Endodermal cell (in vitro differentiated cells): ENCODE measurements at regions not wholly inside any gene's neighbourhood (a gene's known extent, or its start where the extent isn't known, plus 50 kb on each side); places are given as distances from the start of the nearest gene placed in this dataset.

Experiments
- DNase-seq: peaks from one replicate; pipeline ENCODE4 v3.0.0-alpha.2; 2017
- H3K27ac ChIP-seq: 2 replicates; pipeline ENCODE4 v1.5.1; 2013; ENCODE audit warnings: mild to moderate bottlenecking, low read depth, low read length, moderate library complexity
- H3K27me3 ChIP-seq: 2 replicates; pipeline ENCODE4 v1.6.1; 2013; ENCODE audit warnings: mild to moderate bottlenecking, low read length, moderate library complexity; ENCODE audit not compliant: insufficient read depth, control insufficient read depth, poor library complexity, severe bottlenecking
- H3K36me3 ChIP-seq: 2 replicates; pipeline ENCODE4 v1.7.0; 2013; ENCODE audit warnings: mild to moderate bottlenecking, low read length, moderate library complexity; ENCODE audit not compliant: control insufficient read depth, insufficient read depth
- H3K4me1 ChIP-seq: one replicate; pipeline ENCODE4 v1.7.0; 2013; ENCODE audit warnings: low read length; ENCODE audit not compliant: control insufficient read depth, insufficient read depth
- H3K4me3 ChIP-seq: 2 replicates; pipeline ENCODE4 v1.5.1; 2013; ENCODE audit warnings: mild to moderate bottlenecking, low read length, moderate library complexity
- H3K9ac ChIP-seq: 2 replicates; pipeline ENCODE4 v1.6.1; 2013; ENCODE audit warnings: mild to moderate bottlenecking, low read length, moderate library complexity; ENCODE audit not compliant: poor library complexity, severe bottlenecking; ENCODE audit errors: extremely low read depth
- H3K9me3 ChIP-seq: 2 replicates; pipeline ENCODE4 v1.6.1; 2013; ENCODE audit warnings: mild to moderate bottlenecking, low read length, moderate library complexity; ENCODE audit not compliant: control insufficient read depth
- H3K27ac Mint-ChIP-seq: 2 replicates; pipeline ENCODE4 v1.8.0; 2020; ENCODE audit warnings: mixed read lengths
- H3K27me3 Mint-ChIP-seq: 2 replicates; pipeline ENCODE4 v1.8.0; 2021; ENCODE audit warnings: mild to moderate bottlenecking, mixed read lengths; ENCODE audit not compliant: insufficient read depth
- H3K36me3 Mint-ChIP-seq: 2 replicates; pipeline ENCODE4 v1.8.0; 2020; ENCODE audit warnings: low read depth, mixed read lengths
- H3K4me1 Mint-ChIP-seq: 2 replicates; pipeline ENCODE4 v1.8.0; 2020; ENCODE audit warnings: mixed read lengths
- H3K4me3 Mint-ChIP-seq: 2 replicates; pipeline ENCODE4 v1.8.0; 2020; ENCODE audit warnings: mild to moderate bottlenecking, moderate library complexity, mixed read lengths
- H3K9me3 Mint-ChIP-seq: 2 replicates; pipeline ENCODE4 v1.8.0; 2020; ENCODE audit warnings: mild to moderate bottlenecking, mixed read lengths
- CTCF ChIP-seq: fragments of 200-600 bp; sonication (generic); conservative IDR thresholded peaks from 2 replicates; pipeline ENCODE4 v1.5.0; 2021; ENCODE audit warnings: antibody characterized with exemption, mild to moderate bottlenecking
- WGBS, 2 experiments: methylation state at CpG; one replicate each; pipeline versions ENCODE4 v1.1.5 to v1.1.7; 2013; ENCODE audit warnings: missing lambda C conversion rate in 2 of 2, mixed read lengths in 1 of 2; ENCODE audit not compliant: insufficient coverage in 1 of 2, insufficient read length in 1 of 2; 5-methylcytosine and 5-hydroxymethylcytosine counted together

GRCh38 chr6:121917834-121918559 is 481.5 kb upstream of the HSF2 start:
- no peak overlapping the region for H3K9ac ChIP-seq
- no peaks in the 10 kb centered on the region for H3K9me3 Mint-ChIP-seq
- H3K27ac ChIP-seq, result no peak overlapping the region
- 82% methylated on average over 1 of the region's 1 CpG; no CpG with 5 or more reads in 1 of the 2 experiments for WGBS, 2 experiments
- H3K9me3 ChIP-seq, result no peaks in the 10 kb centered on the region
- H3K4me1 Mint-ChIP-seq, result peaks cover 5% of the 10 kb centered on the region
- H3K36me3 Mint-ChIP-seq, result no peaks in the 10 kb centered on the region
- H3K27me3 Mint-ChIP-seq, result no peaks in the 10 kb centered on the region
- no peak overlapping the region for H3K4me3 Mint-ChIP-seq
- H3K27ac Mint-ChIP-seq, result peak overlapping the region; percentile 8
- TF ChIP-seq CTCF, result no peak
- H3K4me1 ChIP-seq, result no peaks in the 10 kb centered on the region
- no peak for DNase-seq
- H3K36me3 ChIP-seq, result no peaks in the 10 kb centered on the region
- H3K4me3 ChIP-seq, result no peak overlapping the region
- H3K27me3 ChIP-seq, result no peaks in the 10 kb centered on the region

- no peaks in the 10 kb centered on the region for H3K4me1 ChIP-seq
- Mint-ChIP-seq H3K4me3 (no peak overlapping the region), H3K27me3 (no peaks in the 10 kb centered on the region), H3K36me3 (no peaks in the 10 kb centered on the region), H3K9me3 (no peaks in the 10 kb centered on the region), H3K4me1 (peaks cover 5% of the 10 kb centered on the region), H3K27ac (no peak overlapping the region)
- 90% methylated on average over 6 of the region's 6 CpGs; no CpG with 5 or more reads in 1 of the 2 experiments for WGBS, 2 experiments
- H3K27ac ChIP-seq, result no peak overlapping the region
- DNase-seq, result no peak
- no peaks in the 10 kb centered on the region for H3K9me3 ChIP-seq
- no peaks in the 10 kb centered on the region for H3K36me3 ChIP-seq
- no peak overlapping the region for H3K4me3 ChIP-seq
- TF ChIP-seq CTCF, result peak; percentile 47
- H3K27me3 ChIP-seq, result no peaks in the 10 kb centered on the region
- H3K9ac ChIP-seq, result no peak overlapping the region
These were observed 478.8 kb upstream of the HSF2 start for GRCh38 chr6:121920616-121921015.

- no peaks in the 10 kb centered on the region for H3K27me3 Mint-ChIP-seq
- H3K36me3 ChIP-seq, result no peaks in the 10 kb centered on the region
- H3K9me3 Mint-ChIP-seq, result no peaks in the 10 kb centered on the region
- no peaks in the 10 kb centered on the region for H3K9me3 ChIP-seq
- TF ChIP-seq CTCF, result no peak
- no peaks in the 10 kb centered on the region for H3K4me1 ChIP-seq
- H3K27ac ChIP-seq, result no peak overlapping the region
- no peak overlapping the region for H3K9ac ChIP-seq
- H3K4me1 Mint-ChIP-seq, result peaks cover 11% of the 10 kb centered on the region
- no peak for DNase-seq
- H3K36me3 Mint-ChIP-seq, result peaks cover 4% of the 10 kb centered on the region
- H3K27me3 ChIP-seq, result no peaks in the 10 kb centered on the region
- no peak overlapping the region for H3K4me3 ChIP-seq
- no peak overlapping the region for H3K4me3 Mint-ChIP-seq
- H3K27ac Mint-ChIP-seq, result no peak overlapping the region
- WGBS, 2 experiments, result 100% methylated on average over 1 of the region's 1 CpG; no CpG with 5 or more reads in 1 of the 2 experiments
These were observed 474.4 kb upstream of the HSF2 start for GRCh38 chr6:121925024-121925423.
